ENCODE measurements at regions not wholly inside any gene's neighbourhood (a gene's known extent, or its start where the extent isn't known, plus 50 kb on each side); places are given as distances from the start of the nearest gene placed in this dataset.

DNA sequence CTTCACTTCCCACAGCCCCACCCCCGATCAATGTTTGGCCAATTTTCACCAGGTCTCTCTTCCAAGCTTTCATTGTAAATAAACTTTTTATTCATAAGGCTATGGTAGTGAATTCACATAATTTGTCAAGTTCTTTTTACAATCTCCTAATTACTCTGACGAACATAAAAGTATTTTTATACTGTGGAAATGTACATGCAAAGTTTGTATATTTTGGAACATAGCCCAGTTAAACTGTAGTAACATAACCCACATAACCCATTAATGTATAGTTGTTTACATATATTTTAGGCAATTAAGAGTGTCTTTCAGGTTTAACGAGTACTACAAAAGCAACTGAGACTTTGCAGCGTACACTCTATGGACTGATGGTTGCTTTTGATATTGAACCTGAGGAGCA lies 228.3 kb upstream of the ERBB4 start:
- TF ChIP-seq CTCF (IDR thresholded peaks at IDR 0.05) (no peak), POLR2A (IDR thresholded peaks at IDR 0.05) (no peak)
